ENCODE measurements at regions not wholly inside any gene's neighbourhood (a gene's known extent, or its start where the extent isn't known, plus 50 kb on each side); places are given as distances from the start of the nearest gene placed in this dataset.

GRCh38 chr13:60754211-60755090 is 357.4 kb downstream of the TDRD3 start:
- TF ChIP-seq CHD2 (IDR thresholded peaks at IDR 0.05; ENCODE audit: low read length) (no peak), SP1 (IDR thresholded peaks at IDR 0.05; ENCODE audit: low read depth, low read length) (no peak), TCF12 (IDR thresholded peaks at IDR 0.05; ENCODE audit: low read depth, low read length) (no peak), RAD21 (IDR thresholded peaks at IDR 0.05 in 1 of 2, conservative IDR thresholded peaks at IDR 0.05 in 1 of 2; ENCODE audit: low read depth in 2 of 2, low read length in 2 of 2) (no peak)
